ENCODE measurements at regions not wholly inside any gene's neighbourhood (a gene's known extent, or its start where the extent isn't known, plus 50 kb on each side); places are given as distances from the start of the nearest gene placed in this dataset.

GRCh38 chr7:50857804-50858489, 75.3 kb upstream of the GRB10 start:
- TF ChIP-seq MAX (CRISPR knock-in tag; IDR thresholded peaks at IDR 0.05) = no peak
- TF ChIP-seq ZNF512 (CRISPR knock-in tag; IDR thresholded peaks at IDR 0.05; ENCODE audit: borderline replicate concordance) = no peak
- TF ChIP-seq, protein P1, sequence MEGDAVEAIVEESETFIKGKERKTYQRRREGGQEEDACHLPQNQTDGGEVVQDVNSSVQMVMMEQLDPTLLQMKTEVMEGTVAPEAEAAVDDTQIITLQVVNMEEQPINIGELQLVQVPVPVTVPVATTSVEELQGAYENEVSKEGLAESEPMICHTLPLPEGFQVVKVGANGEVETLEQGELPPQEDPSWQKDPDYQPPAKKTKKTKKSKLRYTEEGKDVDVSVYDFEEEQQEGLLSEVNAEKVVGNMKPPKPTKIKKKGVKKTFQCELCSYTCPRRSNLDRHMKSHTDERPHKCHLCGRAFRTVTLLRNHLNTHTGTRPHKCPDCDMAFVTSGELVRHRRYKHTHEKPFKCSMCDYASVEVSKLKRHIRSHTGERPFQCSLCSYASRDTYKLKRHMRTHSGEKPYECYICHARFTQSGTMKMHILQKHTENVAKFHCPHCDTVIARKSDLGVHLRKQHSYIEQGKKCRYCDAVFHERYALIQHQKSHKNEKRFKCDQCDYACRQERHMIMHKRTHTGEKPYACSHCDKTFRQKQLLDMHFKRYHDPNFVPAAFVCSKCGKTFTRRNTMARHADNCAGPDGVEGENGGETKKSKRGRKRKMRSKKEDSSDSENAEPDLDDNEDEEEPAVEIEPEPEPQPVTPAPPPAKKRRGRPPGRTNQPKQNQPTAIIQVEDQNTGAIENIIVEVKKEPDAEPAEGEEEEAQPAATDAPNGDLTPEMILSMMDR (IDR thresholded peaks at IDR 0.05) = no peak
- TF ChIP-seq PRDM15 (CRISPR knock-in tag; IDR thresholded peaks at IDR 0.05) = no peak
- no peak for TF ChIP-seq NFE2L1 (CRISPR knock-in tag; IDR thresholded peaks at IDR 0.05)
- TF ChIP-seq, protein P2, sequence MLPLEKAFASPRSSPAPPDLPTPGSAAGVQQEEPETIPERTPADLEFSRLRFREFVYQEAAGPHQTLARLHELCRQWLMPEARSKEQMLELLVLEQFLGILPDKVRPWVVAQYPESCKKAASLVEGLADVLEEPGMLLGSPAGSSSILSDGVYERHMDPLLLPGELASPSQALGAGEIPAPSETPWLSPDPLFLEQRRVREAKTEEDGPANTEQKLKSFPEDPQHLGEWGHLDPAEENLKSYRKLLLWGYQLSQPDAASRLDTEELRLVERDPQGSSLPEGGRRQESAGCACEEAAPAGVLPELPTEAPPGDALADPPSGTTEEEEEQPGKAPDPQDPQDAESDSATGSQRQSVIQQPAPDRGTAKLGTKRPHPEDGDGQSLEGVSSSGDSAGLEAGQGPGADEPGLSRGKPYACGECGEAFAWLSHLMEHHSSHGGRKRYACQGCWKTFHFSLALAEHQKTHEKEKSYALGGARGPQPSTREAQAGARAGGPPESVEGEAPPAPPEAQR (CRISPR knock-in tag; IDR thresholded peaks at IDR 0.05) = no peak
- TF ChIP-seq ZNF263 (CRISPR knock-in tag; IDR thresholded peaks at IDR 0.05; ENCODE audit: low read depth) = no peak
- no peak for TF ChIP-seq MYBL2 (CRISPR knock-in tag; IDR thresholded peaks at IDR 0.05)
- no peak for TF ChIP-seq SP1 (CRISPR knock-in tag; conservative IDR thresholded peaks at IDR 0.05)
- TF ChIP-seq USF2 (CRISPR knock-in tag; IDR thresholded peaks at IDR 0.05) = no peak
- no peak for TF ChIP-seq NR2C2 (CRISPR knock-in tag; IDR thresholded peaks at IDR 0.05)
- TF ChIP-seq OVOL2 (CRISPR knock-in tag; IDR thresholded peaks at IDR 0.05; ENCODE audit: borderline replicate concordance) = no peak
- TF ChIP-seq, protein P3, sequence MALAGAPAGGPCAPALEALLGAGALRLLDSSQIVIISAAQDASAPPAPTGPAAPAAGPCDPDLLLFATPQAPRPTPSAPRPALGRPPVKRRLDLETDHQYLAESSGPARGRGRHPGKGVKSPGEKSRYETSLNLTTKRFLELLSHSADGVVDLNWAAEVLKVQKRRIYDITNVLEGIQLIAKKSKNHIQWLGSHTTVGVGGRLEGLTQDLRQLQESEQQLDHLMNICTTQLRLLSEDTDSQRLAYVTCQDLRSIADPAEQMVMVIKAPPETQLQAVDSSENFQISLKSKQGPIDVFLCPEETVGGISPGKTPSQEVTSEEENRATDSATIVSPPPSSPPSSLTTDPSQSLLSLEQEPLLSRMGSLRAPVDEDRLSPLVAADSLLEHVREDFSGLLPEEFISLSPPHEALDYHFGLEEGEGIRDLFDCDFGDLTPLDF (CRISPR knock-in tag; IDR thresholded peaks at IDR 0.05) = no peak

All from WTC11 (cell line).